Activated T-cell treated with anti-CD3 and anti-CD28 coated beads, Interleukin-2, amount 50 U/mL, for 48 hours (primary cell): ENCODE measurements at regions not wholly inside any gene's neighbourhood (a gene's known extent, or its start where the extent isn't known, plus 50 kb on each side); places are given as distances from the start of the nearest gene placed in this dataset.
"Not testable (repeated sequence)": the region's sequence is repeated elsewhere in the genome, so short reads cannot be mapped to it uniquely, and the experiment has no call there.

Experiments used
- DNase-seq, 2 experiments: peaks; one replicate each; pipeline ENCODE4 v3.0.0-alpha.2; 2020

DNA sequence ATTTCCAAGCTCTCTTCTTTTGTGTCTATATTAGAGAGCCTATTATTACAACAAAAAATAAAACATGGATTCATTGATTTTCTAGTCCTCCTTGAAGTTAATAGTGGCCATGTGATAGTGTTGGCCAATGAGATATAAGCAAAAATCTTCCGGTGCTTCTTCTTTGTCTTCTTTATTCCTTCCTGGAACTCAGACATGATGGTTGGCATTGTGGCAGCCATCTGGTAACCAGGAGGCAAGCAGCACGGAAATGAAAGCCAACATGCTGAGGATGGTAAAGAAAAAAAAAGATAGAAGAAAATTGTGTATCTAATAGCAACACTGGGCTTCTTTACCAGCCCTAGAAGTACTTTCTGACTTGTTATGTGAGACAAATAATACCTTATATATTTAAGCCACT lies 50.8 kb upstream of the SEL1L start:
- no peak for DNase-seq

DNA sequence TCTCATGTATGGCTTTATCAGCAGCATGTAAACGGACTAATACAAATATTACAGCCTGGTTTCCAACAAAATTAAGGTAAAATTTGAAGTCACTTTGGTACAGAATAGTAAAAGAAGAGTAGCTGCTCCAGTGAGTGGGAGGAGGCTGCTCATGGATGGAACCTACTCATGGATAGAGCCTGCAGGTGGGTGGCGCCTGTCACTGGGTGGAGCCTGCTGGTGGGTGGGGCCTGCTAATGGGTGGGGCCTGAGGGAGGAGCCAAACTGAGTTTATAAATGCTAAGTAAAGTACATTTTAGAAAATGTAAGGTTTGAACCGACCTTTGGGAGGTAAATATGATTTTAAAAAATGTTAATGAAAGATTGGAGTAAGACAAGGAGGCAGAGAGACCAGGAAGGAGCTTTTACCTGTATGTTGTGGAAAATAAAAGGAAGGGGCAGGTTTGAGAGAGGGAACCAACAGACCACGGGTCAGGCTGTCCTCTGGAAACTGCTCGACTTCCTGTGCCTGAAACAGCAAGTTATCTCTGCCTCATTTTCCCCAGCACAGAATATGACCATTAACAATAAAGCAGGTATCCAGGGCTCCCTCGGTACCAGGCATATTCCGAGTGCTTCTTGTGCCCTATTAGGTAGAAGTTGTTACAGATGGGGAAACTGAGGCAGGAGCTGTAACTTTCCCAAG lies 55.9 kb upstream of the SEL1L start:
- peak in 1 of 2 experiments; percentile 23 for DNase-seq

DNA sequence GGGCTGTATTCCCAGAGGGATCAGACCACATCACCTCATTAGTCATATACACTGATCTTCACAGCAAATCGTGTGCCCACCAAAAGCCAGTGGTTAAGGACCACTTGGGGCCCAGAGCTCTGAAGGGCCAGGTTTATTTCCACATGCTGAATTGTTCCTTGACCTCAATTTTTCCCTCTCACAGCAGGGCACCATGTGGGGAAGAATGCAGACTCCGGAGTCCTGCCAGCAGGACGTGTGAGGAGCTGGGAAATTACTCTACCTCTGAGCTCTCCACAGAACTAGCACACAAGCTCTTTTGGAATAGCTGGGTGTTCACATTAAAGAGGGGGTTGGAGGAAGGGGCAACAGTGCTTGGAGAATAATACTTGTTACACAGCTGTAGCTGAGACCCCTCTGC lies 57.6 kb upstream of the SEL1L start:
- DNase-seq: no peak

DNA sequence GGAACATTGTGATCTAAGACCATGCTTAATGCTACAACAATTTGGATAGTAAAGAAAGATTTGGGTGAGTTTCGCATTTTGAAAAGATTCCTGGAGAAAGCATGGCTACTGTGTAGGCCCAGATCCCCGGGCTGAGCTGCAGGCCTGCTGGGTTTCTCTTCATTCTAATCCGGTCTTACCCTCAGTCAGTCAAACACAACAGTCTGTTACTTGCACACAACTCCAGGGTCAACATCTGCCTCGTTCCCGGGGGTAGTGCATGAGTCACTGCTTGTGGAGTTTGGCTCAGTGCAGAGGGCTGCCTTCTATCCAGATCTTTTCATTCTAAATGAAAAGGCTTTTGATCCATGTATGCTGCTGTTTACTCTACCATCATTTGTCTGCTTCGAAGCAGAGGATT lies 60.4 kb upstream of the SEL1L start:
- no peak for DNase-seq

DNA sequence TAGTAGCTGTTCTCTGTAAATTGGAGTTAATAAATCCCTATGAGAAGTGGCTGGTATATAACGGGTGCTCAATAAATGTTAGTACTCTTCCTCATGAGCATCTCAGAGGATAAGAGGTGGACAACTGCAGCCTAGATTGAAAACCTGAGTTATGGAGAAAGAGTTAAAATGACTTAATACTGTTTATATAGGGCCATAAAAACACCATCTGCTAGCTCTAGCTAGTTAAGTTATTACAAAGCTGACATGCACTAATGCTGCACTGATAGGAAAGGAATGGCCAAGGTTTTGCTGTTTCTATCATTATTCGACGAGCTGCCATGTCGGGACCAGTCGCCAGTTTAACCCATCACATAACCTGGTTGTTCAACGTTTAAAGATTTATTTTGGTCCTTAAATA lies 72.0 kb upstream of the SEL1L start:
- DNase-seq: no peak

DNA sequence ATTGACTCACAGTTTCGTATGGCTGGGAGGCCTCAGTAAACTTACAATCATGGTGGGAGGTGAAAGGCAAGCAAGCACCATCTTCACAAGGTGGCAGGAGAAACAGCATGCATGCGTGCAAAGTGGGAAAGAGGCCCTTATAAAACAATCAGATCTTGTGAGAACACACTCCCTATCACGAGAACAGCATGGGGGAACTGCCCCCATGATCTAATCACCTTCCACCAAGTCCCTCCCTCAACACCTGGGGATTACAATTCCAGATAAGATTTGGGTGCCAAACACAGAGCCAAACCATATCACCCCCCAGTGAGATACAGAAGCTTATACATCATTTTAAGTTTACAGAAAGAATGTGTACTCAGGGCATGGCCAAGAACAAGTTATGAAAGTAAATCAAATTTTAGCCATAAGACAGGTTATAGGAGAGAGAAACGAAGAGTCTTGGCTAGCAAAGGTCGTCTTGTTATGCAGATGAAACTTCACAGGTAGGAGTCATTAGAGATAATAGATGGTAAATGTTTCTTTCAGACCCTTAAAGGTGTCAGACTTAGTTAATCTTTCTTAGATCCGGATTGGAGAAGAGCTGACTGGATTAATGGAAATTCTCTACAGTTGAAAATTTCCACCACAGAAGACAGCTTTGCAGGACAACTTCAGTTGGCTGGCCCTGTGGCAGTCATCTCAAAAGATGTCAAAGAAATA lies 79.8 kb upstream of the SEL1L start:
- no peak for DNase-seq

DNA sequence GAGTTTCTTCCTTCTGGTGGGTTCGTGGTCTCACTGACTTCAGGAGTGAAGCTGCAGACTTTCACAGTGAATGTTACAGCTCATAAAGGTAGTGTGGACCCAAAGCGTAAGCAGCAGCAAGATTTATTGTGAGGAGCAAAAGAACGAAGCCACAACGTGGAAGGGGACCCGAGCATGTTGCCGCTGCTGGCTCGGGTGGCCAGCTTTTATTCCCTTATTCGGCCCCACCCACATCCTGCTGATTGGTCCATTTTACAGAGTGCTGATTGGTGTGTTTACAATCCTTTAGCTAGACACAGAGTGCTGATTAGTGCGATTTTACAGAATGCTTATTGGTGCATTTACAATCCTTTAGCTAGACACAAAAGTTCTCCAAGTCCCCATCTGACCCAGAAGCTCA lies 80.6 kb upstream of the SEL1L start:
- DNase-seq: not testable (repeated sequence)

DNA sequence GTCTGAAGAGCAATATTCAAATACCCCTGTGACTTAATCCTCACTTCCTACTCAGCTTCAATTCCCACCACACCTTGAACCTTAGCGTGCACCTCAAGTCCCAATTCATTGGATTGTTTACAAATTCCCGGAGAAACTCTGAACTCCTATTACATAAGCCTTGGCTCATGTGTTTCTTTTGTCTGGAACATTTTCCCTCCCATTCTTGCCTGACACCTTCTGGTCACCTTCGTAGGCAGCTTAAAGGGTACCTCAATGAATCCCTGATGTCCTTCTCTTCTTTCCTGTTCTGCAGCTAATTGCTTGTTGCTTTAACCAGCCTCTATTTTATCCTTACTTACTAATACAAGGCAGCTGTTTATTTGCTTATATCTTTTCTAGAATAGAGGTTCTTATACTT lies 85.0 kb upstream of the SEL1L start:
- DNase-seq: no peak

DNA sequence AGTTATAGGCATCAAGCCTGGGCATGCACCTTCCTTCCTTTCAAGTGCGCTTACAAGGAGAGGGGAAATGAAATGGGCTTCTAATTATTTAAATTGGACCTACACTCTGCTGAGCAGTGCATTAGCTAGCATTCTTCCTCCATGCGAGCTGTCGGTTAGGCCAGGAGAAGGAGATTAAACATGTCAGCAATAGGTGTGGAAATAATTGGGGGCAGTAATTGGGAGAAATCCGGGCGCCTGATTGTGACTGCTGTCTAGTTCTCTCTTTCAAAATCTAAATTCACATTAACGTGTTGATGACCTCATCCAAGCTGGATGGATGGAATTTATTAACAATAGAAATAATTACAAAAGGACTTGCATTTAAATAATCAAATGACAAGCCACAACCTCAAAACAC lies 86.2 kb upstream of the SEL1L start:
- no peak for DNase-seq

DNA sequence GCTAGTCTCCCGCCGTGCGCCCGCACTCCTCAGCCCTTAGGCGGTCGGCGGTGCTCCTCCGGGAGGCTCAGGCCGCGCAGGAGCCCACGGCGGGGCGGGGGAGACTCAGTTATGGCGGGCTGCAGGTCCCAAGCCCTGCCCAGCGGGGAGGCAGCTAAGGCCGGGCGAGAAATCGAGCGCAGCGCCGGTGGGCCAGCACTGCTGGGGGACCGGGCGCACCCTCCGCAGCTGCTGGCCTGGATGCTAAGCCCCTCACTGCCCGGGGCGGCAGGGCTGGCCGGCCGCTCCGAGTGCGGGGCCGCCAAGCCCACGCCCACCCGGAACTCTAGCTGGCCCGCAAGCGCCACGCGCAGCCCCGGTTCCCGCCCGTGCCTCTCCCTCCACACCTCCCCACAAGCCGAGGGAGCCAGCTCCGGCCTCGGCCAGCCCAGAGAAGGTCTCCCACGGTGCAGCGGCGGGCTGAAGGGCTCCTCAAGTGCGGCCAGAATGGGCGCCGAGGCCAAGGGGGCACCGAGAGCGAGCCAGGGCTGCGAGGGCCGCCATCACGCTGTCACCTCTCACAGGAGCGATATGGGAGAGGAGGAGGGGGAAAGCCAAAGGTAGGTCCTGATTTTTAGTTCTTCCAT lies 90.2 kb upstream of the SEL1L start:
- not testable (repeated sequence) for DNase-seq

DNA sequence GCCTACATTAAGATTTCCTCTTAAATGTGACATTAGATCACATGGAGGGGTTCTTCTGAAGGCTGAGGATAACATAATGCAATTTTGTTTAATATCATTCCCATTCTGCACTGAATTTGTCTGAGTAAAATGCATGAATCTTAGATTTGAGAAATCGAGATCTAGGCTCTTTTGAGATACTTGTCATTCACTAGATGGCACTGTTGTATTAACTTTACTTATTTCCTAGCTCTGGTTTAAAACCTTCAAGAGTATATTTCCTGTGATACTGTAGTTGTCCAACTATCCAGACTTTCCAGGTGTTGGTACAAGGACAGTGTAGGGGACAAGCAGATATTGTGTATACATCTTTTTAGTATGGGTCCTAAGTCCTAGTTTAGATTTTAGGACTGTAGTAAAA lies 91.7 kb upstream of the SEL1L start:
- no peak for DNase-seq

DNA sequence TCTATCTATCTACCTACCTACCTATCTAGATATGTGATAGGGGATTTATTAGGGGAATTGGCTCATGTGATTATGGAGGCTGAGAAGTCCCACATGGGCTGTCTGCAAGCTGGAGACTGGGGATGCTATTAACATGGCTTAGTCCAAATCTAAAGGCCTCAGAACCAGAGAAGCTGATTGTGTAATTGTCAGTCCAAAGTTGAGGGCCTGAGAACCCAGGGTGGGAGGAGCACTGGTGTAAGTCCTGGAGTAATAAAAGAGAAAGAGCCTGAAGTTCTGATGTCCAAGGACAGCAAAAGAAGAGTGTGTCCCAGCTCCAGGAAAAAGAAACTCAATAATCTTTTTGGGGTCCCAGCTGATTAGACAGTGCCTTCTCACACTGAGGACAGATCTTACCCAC lies 98.5 kb upstream of the SEL1L start:
- DNase-seq: no peak

DNA sequence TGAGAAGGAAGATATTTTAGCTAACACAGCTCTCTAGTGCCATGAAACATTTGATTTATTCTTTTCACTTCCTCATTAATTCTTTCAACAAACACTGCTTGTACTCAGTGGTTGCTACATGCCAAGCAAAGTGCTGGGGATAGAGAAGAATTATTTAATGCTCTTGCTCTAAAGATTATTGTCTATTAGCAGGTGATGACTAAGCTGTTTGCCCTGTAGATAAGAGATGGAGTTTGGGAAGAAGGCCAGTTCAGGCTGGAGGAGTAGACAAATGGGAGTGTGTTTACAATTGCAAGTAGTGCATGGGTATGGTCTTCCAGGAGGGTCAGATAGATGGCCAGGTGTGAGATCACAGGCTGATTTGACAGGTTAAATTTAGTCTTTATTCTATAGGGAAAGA lies 99.8 kb upstream of the SEL1L start:
- no peak for DNase-seq

DNA sequence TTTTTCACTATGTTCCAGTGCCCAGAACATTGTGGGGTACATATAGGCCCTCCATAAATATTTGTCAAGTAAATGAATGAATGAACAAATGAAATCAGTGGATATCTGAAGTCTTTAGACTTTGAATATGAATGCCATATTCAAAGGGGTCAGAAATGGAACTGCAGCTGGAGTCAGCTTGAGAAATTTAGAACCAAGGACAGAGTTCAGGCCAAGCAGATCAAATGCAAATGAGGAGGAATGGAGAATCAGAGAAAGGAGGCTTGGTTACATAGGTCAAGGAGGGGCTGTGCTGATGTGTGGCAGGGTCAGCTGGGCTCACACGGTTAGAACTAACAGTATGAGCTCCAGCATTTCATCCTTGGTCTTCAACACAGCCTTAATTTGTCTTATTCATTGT lies 104.0 kb upstream of the SEL1L start:
- no peak for DNase-seq

DNA sequence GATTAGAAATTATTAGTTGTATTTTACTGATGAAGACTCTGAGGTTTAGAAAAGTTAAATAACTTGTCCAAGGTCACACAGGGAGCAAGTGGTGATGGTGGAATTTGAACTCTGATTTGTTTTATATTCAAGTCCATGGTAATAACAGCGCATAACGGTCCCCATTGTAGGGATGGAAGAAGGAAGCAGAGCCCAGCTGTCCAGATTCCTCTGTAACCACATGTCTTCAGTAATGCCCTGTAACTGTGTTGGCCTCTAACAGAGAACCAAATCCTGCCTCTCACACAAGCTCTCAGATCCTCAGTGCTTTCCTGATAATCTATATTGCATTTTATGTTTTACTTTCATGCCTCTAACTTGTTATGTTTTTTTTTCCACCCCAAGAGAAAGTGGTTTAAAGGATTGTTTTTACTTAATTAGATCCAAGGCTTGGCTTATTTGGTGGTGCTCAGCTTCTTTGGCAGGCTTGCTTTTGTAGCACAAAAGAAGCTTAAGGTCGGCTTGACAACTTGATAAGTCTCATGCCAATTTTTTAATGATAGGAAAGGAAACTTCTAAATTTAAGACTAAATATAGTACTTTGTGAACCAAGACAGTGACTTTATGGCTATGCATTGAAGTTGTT lies 105.1 kb upstream of the SEL1L start:
- no peak for DNase-seq

DNA sequence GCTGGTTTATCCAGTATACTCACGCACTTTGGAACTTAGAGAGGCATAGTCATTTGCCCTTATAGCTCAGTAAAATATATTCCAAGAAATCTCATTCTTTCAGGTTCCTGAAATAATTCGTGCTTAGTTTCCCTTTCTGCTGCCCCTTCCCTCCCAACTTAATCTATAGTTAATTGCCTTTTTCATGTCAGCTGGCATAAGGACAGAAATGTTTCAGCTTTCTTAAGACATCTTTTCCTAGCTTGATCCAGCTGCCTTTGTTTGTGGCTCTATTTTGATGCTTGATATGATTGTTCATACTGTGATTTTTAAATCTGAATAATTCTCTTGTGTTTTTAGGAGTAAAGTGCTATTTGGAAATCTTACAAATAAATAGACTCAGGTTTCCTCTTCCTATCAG lies 120.0 kb upstream of the SEL1L start:
- no peak for DNase-seq

DNA sequence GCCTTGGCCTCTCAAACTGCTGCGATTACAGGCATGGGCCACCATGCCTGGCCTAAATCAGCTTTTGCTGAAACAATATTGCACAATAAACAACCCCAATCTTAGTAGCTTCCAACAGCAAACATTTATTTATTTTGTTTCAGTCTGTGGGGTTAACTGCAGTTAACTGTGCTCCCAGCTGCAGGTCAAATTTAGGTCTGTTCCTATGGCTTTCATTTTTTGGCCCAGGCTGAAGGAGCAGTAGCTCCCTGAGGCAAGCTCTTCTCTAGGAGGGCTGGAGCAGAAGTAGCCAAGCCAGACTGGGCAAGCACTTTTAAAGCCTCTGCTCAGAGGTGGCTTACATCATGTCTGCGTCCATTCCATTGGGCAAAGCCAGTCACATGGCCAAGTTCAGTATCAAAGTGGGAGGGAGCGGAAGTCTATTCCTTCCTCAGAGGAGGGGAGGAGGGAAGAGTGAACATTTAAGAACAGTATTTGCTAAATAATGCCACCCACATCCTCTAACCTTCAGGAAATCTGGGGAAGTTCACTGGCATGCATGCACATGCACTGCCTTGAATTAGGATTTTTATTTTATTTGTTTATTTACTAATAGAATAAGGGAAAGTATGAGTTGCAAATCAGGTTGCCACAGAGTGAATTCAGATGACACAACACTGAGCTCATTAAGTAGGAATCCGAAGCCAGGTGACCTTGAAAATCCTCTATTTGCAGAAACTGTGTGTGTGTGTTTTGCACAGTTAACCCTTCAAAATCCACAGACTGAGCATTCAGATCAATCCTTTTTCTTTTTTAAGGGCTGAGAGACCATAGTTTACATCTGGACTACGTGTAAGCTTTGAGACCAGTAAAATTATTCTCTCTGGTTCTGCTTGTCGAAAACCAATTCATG lies 122.0 kb upstream of the SEL1L start:
- DNase-seq: no peak

DNA sequence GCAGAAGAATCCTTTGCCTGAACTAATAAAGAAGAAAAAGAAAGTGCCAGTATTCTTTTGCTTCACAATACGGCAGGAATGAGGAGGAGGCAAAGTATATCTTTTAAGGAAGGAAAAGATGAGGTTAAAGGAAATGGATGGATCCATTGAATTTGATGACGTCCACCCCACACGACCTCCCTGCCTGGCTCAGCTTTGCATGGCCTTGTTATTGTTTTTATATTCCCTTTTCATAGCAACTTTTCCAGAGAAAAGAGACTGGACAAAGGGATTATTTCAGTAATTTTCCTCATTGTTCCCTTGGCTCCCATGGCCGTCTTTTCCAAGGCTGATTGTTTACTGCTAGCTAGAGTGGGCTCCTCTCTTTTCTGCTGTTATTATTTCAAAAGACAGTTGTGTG lies 123.2 kb upstream of the SEL1L start:
- no peak for DNase-seq

DNA sequence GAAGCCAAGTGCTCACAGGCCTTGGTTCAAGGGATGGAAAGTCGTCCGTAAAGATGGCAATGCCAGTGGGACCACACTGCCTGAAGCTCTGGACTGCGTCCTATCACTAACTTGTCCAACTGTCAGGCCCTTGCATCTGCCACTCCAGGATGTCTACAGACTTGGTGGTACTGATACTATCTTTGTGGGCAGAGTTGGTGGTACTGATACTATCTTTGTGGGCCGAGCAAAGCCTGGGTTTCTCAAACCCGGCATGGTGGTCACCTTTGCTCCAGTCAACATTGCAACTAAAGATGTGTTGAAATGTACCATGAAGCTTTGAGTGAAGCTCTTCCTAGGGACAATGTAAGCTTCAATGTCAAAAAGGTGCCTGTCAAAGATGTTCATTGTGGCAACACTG lies 128.4 kb upstream of the SEL1L start:
- no peak for DNase-seq

DNA sequence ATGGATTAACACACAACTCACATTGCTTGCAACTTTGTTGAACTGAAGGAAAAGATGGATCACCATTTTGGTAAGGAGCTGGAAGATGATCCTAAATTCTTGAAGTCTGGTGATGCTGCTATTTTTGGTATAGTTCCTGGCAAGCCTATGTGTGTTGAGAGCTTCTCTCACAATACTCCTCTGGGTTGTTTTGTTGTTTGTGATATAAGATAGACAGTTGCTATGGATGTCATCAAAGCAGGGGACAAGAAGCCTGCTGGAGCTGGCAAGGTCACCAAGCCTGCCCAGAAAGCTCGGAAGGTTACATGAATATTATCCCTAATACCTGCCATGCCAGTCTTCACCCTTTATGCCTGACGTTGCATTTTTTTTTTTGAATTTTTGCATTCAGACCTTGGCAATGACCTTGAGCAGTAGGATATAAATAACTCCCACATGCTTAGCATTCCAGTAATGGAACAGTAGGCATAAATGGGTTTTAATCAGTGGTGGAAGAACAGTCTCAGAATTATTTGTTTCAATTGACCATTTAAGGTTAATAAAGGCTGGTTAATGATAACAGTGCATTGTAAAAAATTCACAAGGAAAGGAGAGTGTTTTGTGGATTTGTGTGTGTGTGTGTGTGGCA lies 129.0 kb upstream of the SEL1L start:
- no peak for DNase-seq

DNA sequence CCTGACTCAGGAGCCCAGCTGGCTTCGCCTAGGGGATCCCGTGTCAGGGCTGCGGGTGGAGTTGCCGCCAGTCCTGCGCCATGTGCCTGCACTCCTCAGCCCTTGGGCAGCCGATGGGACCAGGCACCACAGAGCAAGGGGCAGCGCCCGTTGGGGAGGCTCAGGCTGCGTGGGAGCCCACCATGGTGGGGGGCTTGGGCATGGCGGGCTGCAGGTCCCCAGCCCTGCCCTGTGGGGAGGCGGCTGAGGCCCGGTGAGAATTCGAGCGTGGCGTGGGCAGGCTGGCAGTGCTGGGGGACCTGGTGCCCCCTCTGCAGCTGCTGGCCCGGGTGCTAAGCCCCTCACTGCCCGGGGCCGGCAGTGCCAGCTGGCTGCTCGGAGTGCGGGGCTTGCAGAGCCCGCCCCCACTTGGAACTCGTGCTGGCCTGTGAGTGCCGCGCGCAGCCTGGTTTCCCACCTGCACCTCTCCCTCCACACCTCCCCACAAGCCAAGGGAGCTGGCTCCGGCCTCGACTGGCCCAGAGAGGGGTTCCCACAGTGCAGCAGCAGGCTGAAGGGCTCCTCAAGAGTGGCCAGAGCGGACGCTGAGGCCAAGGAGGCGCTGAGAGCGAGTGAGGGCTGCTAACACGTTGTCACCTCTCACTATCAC lies 135.1 kb upstream of the SEL1L start:
- DNase-seq: no peak

DNA sequence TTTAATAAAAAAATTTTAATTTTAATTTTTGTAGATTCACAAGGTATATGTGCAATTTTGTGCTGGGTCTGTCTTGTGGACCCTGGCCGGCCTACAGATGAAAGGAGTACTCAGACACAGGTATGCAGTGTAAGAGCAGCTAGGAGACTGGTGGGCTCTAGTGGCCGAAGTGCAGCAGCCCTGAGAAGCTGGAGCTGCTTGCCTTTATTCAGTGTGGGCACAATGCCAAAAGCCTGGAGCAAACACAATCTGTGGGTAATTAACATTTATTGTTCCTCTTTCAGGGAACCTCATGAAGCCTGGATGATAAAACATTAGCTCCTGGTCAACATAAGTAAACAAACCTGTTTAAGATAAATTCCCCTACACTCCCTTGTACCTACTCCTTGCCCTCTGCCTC lies 135.7 kb upstream of the SEL1L start:
- DNase-seq: no peak
